Gastroesophageal sphincter (tissue), 4 donors: ENCODE measurements at regions not wholly inside any gene's neighbourhood (a gene's known extent, or its start where the extent isn't known, plus 50 kb on each side); places are given as distances from the start of the nearest gene placed in this dataset.

Source experiments
- ATAC-seq: fragments of 150-250 bp; one replicate; pipeline ENCODE4 v1.9.1; 2016; ENCODE audit warnings: mild to moderate bottlenecking, moderate library complexity
- H3K27ac ChIP-seq, 4 donors: fragments of 200-600 bp; sonication (generic) in 3 of 4; 1 replicate in 3 of 4; 2 replicates in 1 of 4; pipeline ENCODE4 v1.5.1; 2016 to 2019
- H3K27me3 ChIP-seq: fragments of 200-600 bp; sonication (generic); one replicate; pipeline ENCODE4 v1.5.1; 2019
- H3K36me3 ChIP-seq, 2 donors: fragments of 200-600 bp; sonication (generic); one replicate each; pipeline ENCODE4 v1.5.1; 2019; ENCODE audit warnings: control low read depth in 1 of 2
- H3K4me1 ChIP-seq, 3 donors: fragments of 200-600 bp; sonication (generic); 1 replicate in 2 of 3; 2 replicates in 1 of 3; pipeline ENCODE4 v1.5.1; 2016 to 2019; ENCODE audit warnings: control low read depth in 2 of 3
- H3K4me3 ChIP-seq, 2 donors: fragments of 200-600 bp; sonication (generic); one replicate each; pipeline ENCODE4 v1.5.1; 2019; ENCODE audit warnings: mild to moderate bottlenecking in 1 of 2, moderate library complexity in 1 of 2
- H3K9me3 ChIP-seq, 3 donors: fragments of 200-600 bp; sonication (generic); one replicate each; pipeline ENCODE4 v1.5.1; 2017 to 2019; ENCODE audit warnings: control low read depth in 2 of 3
- EP300 ChIP-seq: sonication (generic); formaldehyde crosslinking; IDR thresholded peaks from one replicate; pipeline ENCODE4 v1.6.1; 2017; ENCODE audit warnings: antibody characterized with exemption, mild to moderate bottlenecking
- POLR2A ChIP-seq, 2 donors: fragments of 450-650 bp; IDR thresholded peaks; one replicate each; pipeline ENCODE4 v1.6.1; 2017; ENCODE audit warnings: antibody characterized with exemption in 2 of 2, mild to moderate bottlenecking in 2 of 2, moderate library complexity in 1 of 2
- POLR2AphosphoS5 ChIP-seq: sonication (generic); formaldehyde crosslinking; IDR thresholded peaks from one replicate; pipeline ENCODE4 v1.6.1; 2017; ENCODE audit warnings: antibody characterized with exemption
- WGBS, 2 donors: methylation state at CpG; one replicate each; pipeline ENCODE4 v1.1.5; 2018; ENCODE audit warnings: low coverage in 1 of 2; 5-methylcytosine and 5-hydroxymethylcytosine counted together
- TF ChIP-seq, protein P1 (sequence below), 4 experiments: fragments of 200-600 bp in 2 of 4; fragments of 450-650 bp in 2 of 4; sonication (generic) in 1 of 4; IDR thresholded peaks; one replicate each; pipeline ENCODE4 v1.5.1; 2017 to 2019; ENCODE audit warnings: antibody characterized with exemption in 4 of 4, mild to moderate bottlenecking in 2 of 4, moderate library complexity in 2 of 4

DNA sequence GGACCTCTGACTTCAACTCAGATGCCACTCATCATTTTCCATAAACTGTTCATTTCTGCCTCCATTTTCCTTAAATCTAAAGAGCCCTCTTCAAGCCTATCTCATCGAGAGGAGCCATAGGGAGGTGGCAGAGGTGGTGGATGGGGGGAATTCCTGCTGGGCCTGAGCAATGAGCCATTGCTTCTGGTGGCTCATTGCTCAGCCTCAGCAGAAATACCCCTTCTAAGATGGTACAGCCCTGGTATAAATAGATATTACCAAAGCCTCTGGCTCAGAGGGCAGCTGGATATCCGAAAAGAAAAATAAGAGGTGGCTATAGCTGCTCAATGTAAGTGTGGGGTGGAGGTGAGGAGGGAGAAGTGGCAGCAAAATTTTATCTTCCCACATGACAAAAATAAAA, 313.5 kb downstream of the CAAP1 start:
- no peaks in the 10 kb centered on the region for H3K27me3 ChIP-seq
- no peak for ATAC-seq
- 56 to 100% methylated on average over 2 of the region's 2 CpGs for WGBS, 2 donors

DNA sequence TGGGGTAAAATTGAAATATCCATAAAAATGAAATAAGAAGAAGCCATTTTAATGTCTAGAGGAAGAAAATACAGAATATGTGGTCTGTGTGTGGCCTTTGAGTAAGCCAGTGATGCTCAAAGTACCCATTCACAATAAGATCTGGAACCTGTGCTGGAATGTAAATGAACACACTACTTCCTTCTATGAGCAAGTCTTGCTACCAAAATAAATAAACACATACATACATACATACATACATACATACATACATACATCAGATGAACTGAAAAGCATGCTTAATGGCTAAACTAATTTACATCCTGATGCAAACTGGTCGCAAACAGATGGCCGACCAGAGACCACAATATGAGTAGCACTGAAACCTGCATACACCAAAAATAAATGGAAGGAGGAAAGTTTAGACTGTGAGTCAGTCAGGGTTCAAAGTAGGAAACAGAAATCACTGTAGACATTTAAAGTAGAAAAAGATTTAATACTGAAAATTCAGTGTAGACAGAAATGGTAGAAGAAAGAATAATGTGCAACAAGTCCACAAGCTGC, 317.6 kb downstream of the CAAP1 start:
- no peak overlapping the region for H3K4me3 ChIP-seq
- 100% methylated on average over 1 to 2 of the region's 2 CpGs for WGBS, 2 donors
- no peaks in the 10 kb centered on the region for H3K9me3 ChIP-seq
- H3K27me3 ChIP-seq = no peaks in the 10 kb centered on the region
- H3K27ac ChIP-seq = no peak overlapping the region
- TF ChIP-seq POLR2A (IDR thresholded peaks at IDR 0.05) (no peak), EP300 (no peak), POLR2AphosphoS5 (no peak)
- TF ChIP-seq, protein P1, sequence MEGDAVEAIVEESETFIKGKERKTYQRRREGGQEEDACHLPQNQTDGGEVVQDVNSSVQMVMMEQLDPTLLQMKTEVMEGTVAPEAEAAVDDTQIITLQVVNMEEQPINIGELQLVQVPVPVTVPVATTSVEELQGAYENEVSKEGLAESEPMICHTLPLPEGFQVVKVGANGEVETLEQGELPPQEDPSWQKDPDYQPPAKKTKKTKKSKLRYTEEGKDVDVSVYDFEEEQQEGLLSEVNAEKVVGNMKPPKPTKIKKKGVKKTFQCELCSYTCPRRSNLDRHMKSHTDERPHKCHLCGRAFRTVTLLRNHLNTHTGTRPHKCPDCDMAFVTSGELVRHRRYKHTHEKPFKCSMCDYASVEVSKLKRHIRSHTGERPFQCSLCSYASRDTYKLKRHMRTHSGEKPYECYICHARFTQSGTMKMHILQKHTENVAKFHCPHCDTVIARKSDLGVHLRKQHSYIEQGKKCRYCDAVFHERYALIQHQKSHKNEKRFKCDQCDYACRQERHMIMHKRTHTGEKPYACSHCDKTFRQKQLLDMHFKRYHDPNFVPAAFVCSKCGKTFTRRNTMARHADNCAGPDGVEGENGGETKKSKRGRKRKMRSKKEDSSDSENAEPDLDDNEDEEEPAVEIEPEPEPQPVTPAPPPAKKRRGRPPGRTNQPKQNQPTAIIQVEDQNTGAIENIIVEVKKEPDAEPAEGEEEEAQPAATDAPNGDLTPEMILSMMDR (IDR thresholded peaks at IDR 0.05) = no peak
- no peaks in the 10 kb centered on the region for H3K4me1 ChIP-seq
- no peaks in the 10 kb centered on the region for H3K36me3 ChIP-seq
- no peak for ATAC-seq

More for the DNA sequence above, 313.5 kb downstream of the CAAP1 start:
- Histone ChIP-seq H3K36me3 (no peaks in the 10 kb centered on the region), H3K27ac (no peak overlapping the region), H3K4me3 (no peak overlapping the region), H3K4me1 (no peaks in the 10 kb centered on the region), H3K9me3 (no peaks in the 10 kb centered on the region)
- TF ChIP-seq EP300 = no peak
- TF ChIP-seq, protein P1 (IDR thresholded peaks at IDR 0.05) = no peak
- TF ChIP-seq POLR2AphosphoS5 = no peak
- no peak for TF ChIP-seq POLR2A (IDR thresholded peaks at IDR 0.05)

DNA sequence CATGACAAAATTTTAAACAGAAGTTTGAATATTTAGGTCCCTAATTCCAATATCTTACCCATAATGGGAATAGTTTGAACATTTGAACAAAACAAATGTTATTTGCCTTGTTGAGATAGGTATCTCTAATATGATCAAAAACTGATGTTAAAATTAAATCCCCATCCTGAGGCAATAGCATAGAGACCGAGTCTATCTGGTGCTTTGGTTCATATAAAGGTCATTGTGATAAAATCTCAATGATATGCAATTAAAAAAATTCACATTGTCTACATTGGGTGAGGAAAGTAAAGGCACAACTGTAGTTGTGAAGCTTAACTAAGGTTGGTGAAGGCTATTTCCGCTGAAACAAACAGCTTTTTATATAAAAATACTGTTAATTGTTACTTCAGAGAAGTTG, 318.3 kb downstream of the CAAP1 start:
- WGBS, 2 donors = 79 to 90% methylated on average over 2 of the region's 2 CpGs
- ATAC-seq = no peak

DNA sequence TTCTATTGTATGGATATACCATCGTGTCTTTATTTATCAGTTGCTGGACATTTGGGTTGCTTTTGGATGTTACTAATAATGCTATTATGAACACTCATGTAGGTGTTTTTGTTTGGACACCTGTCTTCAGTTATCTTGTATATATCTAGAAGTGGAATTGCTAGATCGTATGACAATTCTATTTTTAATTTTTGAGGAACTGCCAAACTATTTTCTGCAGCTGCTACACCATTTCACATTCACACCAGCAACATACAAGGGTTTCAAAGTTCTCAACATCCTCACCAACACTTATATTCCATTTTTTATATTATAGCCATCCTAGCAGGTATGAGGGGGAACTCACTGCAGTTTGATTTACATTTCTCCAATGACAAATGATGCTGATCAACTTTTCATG, 324.6 kb downstream of the CAAP1 start:
- no peak overlapping the region for H3K4me3 ChIP-seq
- no peaks in the 10 kb centered on the region for H3K9me3 ChIP-seq
- TF ChIP-seq, protein P1 (IDR thresholded peaks at IDR 0.05) = no peak
- TF ChIP-seq POLR2A (IDR thresholded peaks at IDR 0.05) (no peak), EP300 (no peak), POLR2AphosphoS5 (no peak)
- H3K27me3 ChIP-seq = no peaks in the 10 kb centered on the region
- no peak overlapping the region for H3K27ac ChIP-seq
- H3K36me3 ChIP-seq = no peaks in the 10 kb centered on the region
- no peak for ATAC-seq
- WGBS, 2 donors = 55 to 63% methylated on average over 2 of the region's 2 CpGs
- no peaks in the 10 kb centered on the region for H3K4me1 ChIP-seq

More for the DNA sequence above, 318.3 kb downstream of the CAAP1 start:
- no peak overlapping the region for H3K4me3 ChIP-seq
- H3K9me3 ChIP-seq = no peaks in the 10 kb centered on the region
- TF ChIP-seq POLR2A (IDR thresholded peaks at IDR 0.05) (no peak), EP300 (no peak), POLR2AphosphoS5 (no peak)
- TF ChIP-seq, protein P1 (IDR thresholded peaks at IDR 0.05) = no peak
- no peaks in the 10 kb centered on the region for H3K36me3 ChIP-seq
- H3K27ac ChIP-seq = no peak overlapping the region
- H3K27me3 ChIP-seq = no peaks in the 10 kb centered on the region
- no peaks in the 10 kb centered on the region for H3K4me1 ChIP-seq

DNA sequence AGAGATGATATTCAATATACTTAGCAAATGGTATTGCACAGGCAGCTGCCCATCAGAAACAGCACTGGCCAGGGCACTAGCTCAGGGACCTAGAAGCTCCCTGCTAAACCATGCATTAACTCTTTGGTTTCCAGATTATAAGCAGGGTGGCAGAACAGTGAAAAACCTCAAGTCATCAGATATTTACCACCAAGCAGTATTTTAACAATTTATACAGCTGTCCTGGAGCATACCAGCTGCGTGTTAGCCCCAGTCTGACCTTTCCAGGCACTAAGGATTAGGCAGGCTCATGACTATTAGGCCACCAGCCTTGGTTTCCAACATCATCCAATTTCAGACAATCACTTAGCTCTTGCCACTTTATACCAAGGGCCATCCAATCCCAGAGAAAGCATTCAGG, 326.5 kb downstream of the CAAP1 start:
- no peak for ATAC-seq
- Histone ChIP-seq H3K27ac (no peak overlapping the region), H3K9me3 (no peaks in the 10 kb centered on the region), H3K4me3 (no peak overlapping the region), H3K4me1 (no peaks in the 10 kb centered on the region), H3K36me3 (no peaks in the 10 kb centered on the region), H3K27me3 (no peaks in the 10 kb centered on the region)
- TF ChIP-seq, protein P1 (IDR thresholded peaks at IDR 0.05) = no peak
- TF ChIP-seq POLR2A (IDR thresholded peaks at IDR 0.05) = no peak
- no peak for TF ChIP-seq POLR2AphosphoS5
- no peak for TF ChIP-seq EP300
- WGBS, 2 donors = 50 to 60% methylated on average over 1 of the region's 1 CpG
